Mesendoderm (in vitro differentiated cells): ENCODE measurements at regions not wholly inside any gene's neighbourhood (a gene's known extent, or its start where the extent isn't known, plus 50 kb on each side); places are given as distances from the start of the nearest gene placed in this dataset.

Source experiments
- DNase-seq: peaks from one replicate; pipeline ENCODE4 v3.0.0; 2013
- H2AK5ac ChIP-seq: 2 replicates; pipeline ENCODE4 v1.6.1; 2013; ENCODE audit warnings: low read length, inconsistent platforms
- H2BK120ac ChIP-seq: 2 replicates; pipeline ENCODE4 v1.6.1; 2013; ENCODE audit warnings: low read depth, mild to moderate bottlenecking, low read length, moderate library complexity, mixed read lengths
- H2BK15ac ChIP-seq: replicated peaks from 2 replicates; pipeline ENCODE4 v1.6.1; 2013; ENCODE audit warnings: low read depth, mild to moderate bottlenecking, moderate library complexity
- H2BK5ac ChIP-seq: 2 replicates; pipeline ENCODE4 v1.6.1; 2013; ENCODE audit warnings: low read length, inconsistent platforms
- H3K18ac ChIP-seq: 2 replicates; pipeline ENCODE4 v1.6.1; 2013; ENCODE audit warnings: mild to moderate bottlenecking, low read length, mixed read lengths
- H3K23ac ChIP-seq: one replicate; pipeline ENCODE4 v1.6.1; 2013; ENCODE audit warnings: low read length
- H3K27ac ChIP-seq: 2 replicates; pipeline ENCODE4 v1.5.1; 2013; ENCODE audit warnings: low read depth, mild to moderate bottlenecking, inconsistent platforms, low read length, moderate library complexity
- H3K27me3 ChIP-seq: 2 replicates; pipeline ENCODE4 v1.6.1; 2013; ENCODE audit warnings: low read length, control low read depth, mild to moderate bottlenecking, inconsistent platforms; ENCODE audit not compliant: insufficient read depth, poor library complexity
- H3K36me3 ChIP-seq: 2 replicates; pipeline ENCODE4 v1.6.1; 2013; ENCODE audit warnings: low read length, inconsistent platforms; ENCODE audit not compliant: control insufficient read depth, insufficient read depth
- H3K4ac ChIP-seq: one replicate; pipeline ENCODE4 v1.6.1; 2013; ENCODE audit warnings: low read depth, mild to moderate bottlenecking, low read length, moderate library complexity
- H3K4me1 ChIP-seq: 2 replicates; pipeline ENCODE4 v1.6.1; 2013; ENCODE audit warnings: low read depth, low read length, inconsistent platforms; ENCODE audit not compliant: control insufficient read depth
- H3K4me2 ChIP-seq: 2 replicates; pipeline ENCODE4 v1.6.1; 2013; ENCODE audit warnings: low read length
- H3K4me3 ChIP-seq: 2 replicates; pipeline ENCODE4 v1.5.1; 2013; ENCODE audit warnings: mild to moderate bottlenecking, low read length
- H3K56ac ChIP-seq: one replicate; pipeline ENCODE4 v1.6.1; 2013; ENCODE audit warnings: low read length
- H3K79me1 ChIP-seq: 2 replicates; pipeline ENCODE4 v1.6.1; 2013; ENCODE audit warnings: low read length, inconsistent platforms
- H3K79me2 ChIP-seq: 2 replicates; pipeline ENCODE4 v1.6.1; 2013; ENCODE audit warnings: mild to moderate bottlenecking, low read length; ENCODE audit not compliant: control insufficient read depth, insufficient read depth
- H3K9ac ChIP-seq: 2 replicates; pipeline ENCODE4 v1.6.1; 2013; ENCODE audit warnings: low read length, inconsistent platforms
- H4K5ac ChIP-seq: one replicate; pipeline ENCODE4 v1.6.1; 2013; ENCODE audit warnings: low read length
- H4K8ac ChIP-seq: one replicate; pipeline ENCODE4 v1.6.1; 2013; ENCODE audit warnings: low read depth, mild to moderate bottlenecking, control low read depth, low read length, moderate library complexity
- WGBS: extraction: QIAGEN DNeasy Blood & Tissue Kit; methylation state at CpG from one replicate; pipeline ENCODE4 v1.1.7; 2013; ENCODE audit warnings: low lambda C conversion rate, missing lambda C conversion rate; ENCODE audit not compliant: insufficient coverage; ENCODE audit errors: extremely low coverage; 5-methylcytosine and 5-hydroxymethylcytosine counted together

DNA sequence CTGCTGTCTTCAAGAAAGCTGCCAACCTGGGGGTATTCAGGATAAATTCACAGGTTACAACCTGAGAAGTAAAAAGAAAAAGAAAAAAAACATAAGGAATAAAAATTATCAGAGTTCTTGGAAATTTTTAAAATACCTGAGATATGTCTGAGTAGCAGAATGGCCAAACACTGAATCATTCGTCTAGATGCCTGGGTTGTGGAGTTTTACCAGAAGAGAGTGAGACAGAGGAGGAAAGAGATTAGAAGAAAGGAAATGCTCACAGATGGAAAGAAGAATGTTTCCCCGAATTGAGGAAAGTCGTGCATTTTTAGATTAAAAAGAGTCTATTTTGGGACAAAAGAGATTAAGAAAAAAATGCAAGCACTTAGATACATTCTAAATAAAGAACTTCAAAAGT is 1026.7 kb downstream of the TBC1D22A start:
- Histone ChIP-seq H3K79me2 (no peaks in the 10 kb centered on the region), H2BK5ac (no peak overlapping the region), H3K4me1 (no peaks in the 10 kb centered on the region), H3K4me3 (no peak overlapping the region), H3K56ac (no peak overlapping the region), H2AK5ac (no peak overlapping the region), H3K4ac (no peak overlapping the region), H4K8ac (no peak overlapping the region), H3K79me1 (no peaks in the 10 kb centered on the region), H3K36me3 (no peaks in the 10 kb centered on the region), H3K4me2 (no peak overlapping the region), H4K5ac (no peak overlapping the region), H3K23ac (no peak overlapping the region), H3K27ac (no peak overlapping the region), H2BK120ac (no peak overlapping the region), H3K27me3 (no peaks in the 10 kb centered on the region), H3K18ac (no peak overlapping the region), H3K9ac (no peak overlapping the region), H2BK15ac (no peak overlapping the region)
- no CpG with 5 or more reads among the region's 3 CpGs for WGBS
- no peak for DNase-seq

DNA sequence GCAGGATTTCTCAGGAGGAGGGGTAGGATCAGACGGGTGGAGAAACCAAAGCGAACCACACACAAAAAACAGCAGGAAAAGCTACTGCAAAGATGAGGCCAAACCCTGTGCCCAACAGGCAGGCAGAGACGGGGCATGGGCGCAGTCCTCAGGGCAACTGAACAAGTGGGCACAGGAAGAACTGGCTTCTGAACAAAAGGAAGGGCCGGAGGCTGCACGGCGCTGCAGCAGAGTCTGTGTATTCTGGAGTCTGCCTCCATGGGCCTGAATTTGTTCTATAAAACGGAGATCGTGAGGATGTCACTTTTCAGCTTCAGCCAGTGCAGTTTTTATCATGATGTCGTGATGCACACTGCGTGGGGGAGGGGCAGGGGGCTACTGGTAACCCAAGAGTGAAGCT is 1026.0 kb downstream of the TBC1D22A start:
- H3K27ac ChIP-seq: no peak overlapping the region
- H3K79me2 ChIP-seq: no peaks in the 10 kb centered on the region
- H4K5ac ChIP-seq: no peak overlapping the region
- no peak overlapping the region for H3K4ac ChIP-seq
- DNase-seq: no peak
- no peak overlapping the region for H2BK15ac ChIP-seq
- peak overlapping the region; percentile 75 for H2AK5ac ChIP-seq
- H4K8ac ChIP-seq: no peak overlapping the region
- no peak overlapping the region for H3K23ac ChIP-seq
- no CpG with 5 or more reads among the region's 11 CpGs for WGBS
- no peak overlapping the region for H3K4me3 ChIP-seq
- H3K79me1 ChIP-seq: no peaks in the 10 kb centered on the region
- no peak overlapping the region for H3K9ac ChIP-seq
- H3K27me3 ChIP-seq: no peaks in the 10 kb centered on the region
- no peaks in the 10 kb centered on the region for H3K36me3 ChIP-seq
- no peak overlapping the region for H3K56ac ChIP-seq
- no peak overlapping the region for H2BK120ac ChIP-seq
- H3K18ac ChIP-seq: no peak overlapping the region
- no peak overlapping the region for H3K4me2 ChIP-seq
- no peaks in the 10 kb centered on the region for H3K4me1 ChIP-seq
- H2BK5ac ChIP-seq: peak overlapping the region; percentile 9

GRCh38 chr22:47787501-47788227 is 1025.2 kb downstream of the TBC1D22A start:
- Histone ChIP-seq H3K27ac (no peak overlapping the region), H3K36me3 (no peaks in the 10 kb centered on the region)
- WGBS: no CpG with 5 or more reads among the region's 10 CpGs

DNA sequence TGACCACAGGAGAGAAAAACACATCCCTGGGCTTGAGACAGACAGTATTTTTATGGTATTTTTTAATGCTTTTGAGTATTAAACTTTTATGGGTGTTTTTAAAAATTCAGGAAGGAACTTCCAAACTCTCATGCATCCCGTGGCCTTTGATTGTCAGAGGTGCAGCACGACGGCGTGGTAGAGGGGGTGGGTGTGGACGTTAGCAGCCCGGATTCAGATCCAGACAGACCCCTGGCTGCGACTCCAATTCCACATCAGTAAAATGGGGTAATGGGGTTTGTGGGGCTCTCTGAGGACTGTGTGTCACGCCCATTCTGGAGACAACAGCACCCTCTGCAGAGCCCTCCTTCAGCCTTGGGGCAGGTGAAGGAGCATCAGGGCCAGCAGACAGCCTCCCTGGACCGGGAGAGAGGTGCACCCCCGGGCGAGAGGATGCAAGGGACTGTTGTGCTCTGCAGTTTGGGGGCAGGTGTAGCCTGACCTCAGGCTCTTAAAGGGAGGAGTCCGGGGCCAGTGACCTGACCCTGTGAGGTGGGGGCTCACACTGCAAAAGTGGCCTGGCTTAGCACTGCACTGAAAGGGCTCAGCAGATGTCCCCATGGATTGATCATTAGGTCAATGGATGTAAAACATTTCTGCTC is 1024.3 kb downstream of the TBC1D22A start:
- no peak overlapping the region for H2BK15ac ChIP-seq
- no peak overlapping the region for H3K4ac ChIP-seq
- DNase-seq: no peak
- no peaks in the 10 kb centered on the region for H3K79me1 ChIP-seq
- no peak overlapping the region for H3K18ac ChIP-seq
- H2BK120ac ChIP-seq: no peak overlapping the region
- H4K5ac ChIP-seq: no peak overlapping the region
- no peak overlapping the region for H3K23ac ChIP-seq
- no CpG with 5 or more reads among the region's 12 CpGs for whole genome bisulfite sequencing
- H2BK5ac ChIP-seq: no peak overlapping the region
- no peaks in the 10 kb centered on the region for H3K36me3 ChIP-seq
- no peaks in the 10 kb centered on the region for H3K79me2 ChIP-seq
- H4K8ac ChIP-seq: no peak overlapping the region
- H3K4me1 ChIP-seq: no peaks in the 10 kb centered on the region
- no peaks in the 10 kb centered on the region for H3K27me3 ChIP-seq
- H3K9ac ChIP-seq: no peak overlapping the region
- no peak overlapping the region for H2AK5ac ChIP-seq
- H3K27ac ChIP-seq: no peak overlapping the region
- no peak overlapping the region for H3K56ac ChIP-seq
- H3K4me3 ChIP-seq: no peak overlapping the region
- no peak overlapping the region for H3K4me2 ChIP-seq

More at GRCh38 chr22:47787501-47788227, 1025.2 kb downstream of the TBC1D22A start:
- no peak overlapping the region for H3K4me3 ChIP-seq
- H3K79me1 ChIP-seq: no peaks in the 10 kb centered on the region
- no peak overlapping the region for H2BK15ac ChIP-seq
- no peaks in the 10 kb centered on the region for H3K27me3 ChIP-seq
- no peak overlapping the region for H3K23ac ChIP-seq
- no peak overlapping the region for H2AK5ac ChIP-seq
- H3K9ac ChIP-seq: no peak overlapping the region
- H4K8ac ChIP-seq: no peak overlapping the region
- H4K5ac ChIP-seq: peak overlapping the region; percentile 39
- H3K4me1 ChIP-seq: no peaks in the 10 kb centered on the region
- no peak overlapping the region for H3K4me2 ChIP-seq
- no peak overlapping the region for H2BK120ac ChIP-seq
- H3K18ac ChIP-seq: no peak overlapping the region
- no peak for DNase-seq
- no peaks in the 10 kb centered on the region for H3K79me2 ChIP-seq
- H3K56ac ChIP-seq: peak overlapping the region; percentile 12
- no peak overlapping the region for H3K4ac ChIP-seq
- no peak overlapping the region for H2BK5ac ChIP-seq

DNA sequence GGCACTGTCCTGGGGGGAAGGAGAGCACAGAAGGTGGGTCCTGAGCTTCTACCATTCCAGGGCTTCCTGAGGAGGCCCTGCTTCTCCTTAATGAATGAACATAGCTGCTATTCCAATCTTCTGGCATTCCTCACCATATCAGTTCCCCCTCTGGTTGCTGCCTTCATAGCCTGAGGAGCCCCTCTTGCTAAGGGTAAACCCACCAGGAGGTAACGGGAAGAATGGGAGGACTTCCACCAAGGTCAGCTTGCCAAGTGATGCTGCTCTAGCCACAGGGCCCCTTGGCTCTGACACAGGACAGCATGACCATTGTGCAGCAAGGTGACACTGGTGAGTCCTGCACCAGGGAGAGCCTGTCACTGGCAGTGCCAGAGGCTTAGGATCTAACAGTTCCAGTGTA is 1022.5 kb downstream of the TBC1D22A start:
- whole genome bisulfite sequencing: no CpG with 5 or more reads among the region's 1 CpG
- Histone ChIP-seq H3K56ac (no peak overlapping the region), H3K18ac (no peak overlapping the region), H2BK120ac (no peak overlapping the region), H3K36me3 (no peaks in the 10 kb centered on the region), H4K8ac (no peak overlapping the region), H4K5ac (no peak overlapping the region), H3K79me2 (no peaks in the 10 kb centered on the region), H2BK15ac (no peak overlapping the region), H3K4ac (no peak overlapping the region), H3K4me2 (no peak overlapping the region), H3K4me3 (no peak overlapping the region), H3K23ac (no peak overlapping the region), H3K4me1 (peaks cover 3% of the 10 kb centered on the region), H3K27me3 (no peaks in the 10 kb centered on the region), H3K79me1 (no peaks in the 10 kb centered on the region), H3K9ac (no peak overlapping the region), H3K27ac (no peak overlapping the region), H2AK5ac (peak overlapping the region; percentile 5), H2BK5ac (no peak overlapping the region)
- DNase-seq: no peak
